ENCODE measurements at regions not wholly inside any gene's neighbourhood (a gene's known extent, or its start where the extent isn't known, plus 50 kb on each side); places are given as distances from the start of the nearest gene placed in this dataset.

GRCh38 chr12:24478254-24478653 is 470.6 kb downstream of the BCAT1 start:
- no peak for TF ChIP-seq CTCF (IDR thresholded peaks at IDR 0.05)
- TF ChIP-seq POLR2A (IDR thresholded peaks at IDR 0.05) = no peak
